Urothelium cell line (cell line): ENCODE measurements at regions not wholly inside any gene's neighbourhood (a gene's known extent, or its start where the extent isn't known, plus 50 kb on each side); places are given as distances from the start of the nearest gene placed in this dataset.
"Not testable (repeated sequence)": the region's sequence is repeated elsewhere in the genome, so short reads cannot be mapped to it uniquely, and the experiment has no call there.

Experiments used
- DNase-seq: peaks from one replicate; pipeline ENCODE4 v3.0.0; 2011; ENCODE audit warnings: low spot score, mixed read lengths
- FAIRE-seq: peaks from 2 replicates; lab custom pipeline; 2011; peaks lifted over from hg19 to GRCh38; lab: Jason Lieb, UNC

GRCh38 chr6:112910256-112910655 lies 563.1 kb downstream of the RFPL4B start:
- FAIRE-seq (no peak), DNase-seq (no peak)

GRCh38 chr6:112911959-112912358 lies 564.8 kb downstream of the RFPL4B start:
- FAIRE-seq (no peak), DNase-seq (no peak)

- DNase-seq (no peak), FAIRE-seq (no peak)
Observed at GRCh38 chr6:112912416-112913101, 565.4 kb downstream of the RFPL4B start.

- not testable (repeated sequence) for DNase-seq, FAIRE-seq
Observed at GRCh38 chr6:112919744-112920143, 572.6 kb downstream of the RFPL4B start.

GRCh38 chr6:112920994-112921393 lies 573.9 kb downstream of the RFPL4B start:
- FAIRE-seq (no peak), DNase-seq (no peak)

- FAIRE-seq: no peak
Observed at GRCh38 chr6:112923940-112924587, 576.9 kb downstream of the RFPL4B start.

GRCh38 chr6:112925702-112926101 lies 578.6 kb downstream of the RFPL4B start:
- DNase-seq: no peak
- no peak for FAIRE-seq

More at GRCh38 chr6:112923940-112924587, 576.9 kb downstream of the RFPL4B start:
- no peak for DNase-seq

- FAIRE-seq (no peak), DNase-seq (no peak)
Observed at GRCh38 chr6:112927641-112928320, 580.7 kb downstream of the RFPL4B start.

- FAIRE-seq (no peak), DNase-seq (no peak)
Observed at GRCh38 chr6:112929641-112930040, 582.5 kb downstream of the RFPL4B start.

GRCh38 chr6:112931832-112932231 lies 584.7 kb downstream of the RFPL4B start:
- DNase-seq (peak; percentile 4), FAIRE-seq (no peak)

- DNase-seq: no peak
Observed at GRCh38 chr6:112933947-112934346, 586.8 kb downstream of the RFPL4B start.

GRCh38 chr6:112934433-112935327 lies 587.5 kb downstream of the RFPL4B start:
- DNase-seq: no peak
- FAIRE-seq: no peak

More at GRCh38 chr6:112933947-112934346, 586.8 kb downstream of the RFPL4B start:
- no peak for FAIRE-seq

- DNase-seq: no peak
- no peak for FAIRE-seq
Observed at GRCh38 chr6:112935402-112936078, 588.4 kb downstream of the RFPL4B start.

- DNase-seq (no peak), FAIRE-seq (no peak)
Observed at GRCh38 chr6:112936079-112936472, 588.9 kb downstream of the RFPL4B start.

- no peak for DNase-seq
- no peak for FAIRE-seq
Observed at GRCh38 chr6:112936504-112936903, 589.4 kb downstream of the RFPL4B start.

- not testable (repeated sequence) for FAIRE-seq, DNase-seq
Observed at GRCh38 chr6:112937690-112938089, 590.6 kb downstream of the RFPL4B start.

- FAIRE-seq: no peak
- no peak for DNase-seq
Observed at GRCh38 chr6:112938650-112939049, 591.5 kb downstream of the RFPL4B start.

GRCh38 chr6:112939563-112939962 lies 592.4 kb downstream of the RFPL4B start:
- FAIRE-seq: no peak
- DNase-seq: no peak

GRCh38 chr6:112941613-112942012 lies 594.5 kb downstream of the RFPL4B start:
- no peak for FAIRE-seq
- DNase-seq: no peak

GRCh38 chr6:112946051-112946450 lies 598.9 kb downstream of the RFPL4B start:
- FAIRE-seq: no peak
- no peak for DNase-seq
